HG03280 (cell line): ENCODE measurements at regions not wholly inside any gene's neighbourhood (a gene's known extent, or its start where the extent isn't known, plus 50 kb on each side); places are given as distances from the start of the nearest gene placed in this dataset.
"Not testable (repeated sequence)": the region's sequence is repeated elsewhere in the genome, so short reads cannot be mapped to it uniquely, and the experiment has no call there.

Experiments
- ATAC-seq: cut with Tn5 transposase; IDR thresholded peaks from one replicate; pipeline ENCODE4 v1.9.1; 2021; ENCODE audit warnings: mild to moderate bottlenecking, moderate library complexity; ENCODE audit not compliant: unreplicated experiment

GRCh38 chr6:74333406-74333805, 637.4 kb downstream of the CD109 start:
- no peak for ATAC-seq

DNA sequence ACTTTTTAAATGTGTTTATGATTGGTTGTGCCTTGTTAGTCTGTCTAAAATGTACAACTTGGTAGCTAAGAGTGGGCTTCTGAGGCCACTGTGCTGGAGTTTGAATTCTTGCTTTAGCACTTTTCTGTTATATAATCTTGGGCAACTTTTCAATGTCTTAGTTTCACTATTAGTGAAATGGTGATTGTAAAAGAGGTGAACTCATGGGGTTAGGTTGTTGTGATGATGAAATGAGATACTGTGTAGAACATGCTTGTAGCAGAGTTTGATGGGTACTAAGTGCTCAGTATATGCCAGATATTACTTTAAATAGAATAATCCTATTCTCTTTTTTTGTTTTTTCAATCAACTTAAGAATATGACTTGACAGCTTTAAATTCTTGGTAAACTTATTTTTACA, 624.7 kb downstream of the CD109 start:
- ATAC-seq, result no peak

GRCh38 chr6:74320074-74320473, 624.1 kb downstream of the CD109 start:
- no peak for ATAC-seq

DNA sequence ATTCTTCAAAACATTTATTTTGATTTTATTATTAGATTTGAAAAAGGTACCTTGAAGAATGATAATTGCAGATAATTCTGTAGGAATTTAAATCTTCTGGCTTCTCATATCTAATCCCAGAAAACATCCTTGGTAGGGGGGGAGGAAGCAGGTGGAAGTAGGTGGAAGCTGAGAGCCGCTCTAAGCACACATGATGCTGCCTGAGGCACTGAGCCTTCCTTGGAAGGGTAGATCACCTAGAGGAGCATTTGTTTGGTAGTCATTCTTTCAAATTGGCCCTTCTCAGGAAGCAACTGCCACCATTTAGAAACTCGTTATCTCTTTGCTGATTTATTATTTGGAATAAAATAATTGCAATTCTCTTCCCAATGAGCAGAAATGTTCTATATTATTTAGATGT, 623.3 kb downstream of the CD109 start:
- ATAC-seq, result no peak

- ATAC-seq, result no peak
Measured at GRCh38 chr6:74318738-74319137, 622.7 kb downstream of the CD109 start.

GRCh38 chr6:74312081-74312480, 616.1 kb downstream of the CD109 start:
- no peak for ATAC-seq

- no peak for ATAC-seq
Measured at GRCh38 chr6:74311431-74311830, 615.4 kb downstream of the CD109 start.

GRCh38 chr6:74289884-74290283, 593.9 kb downstream of the CD109 start:
- ATAC-seq, result no peak

DNA sequence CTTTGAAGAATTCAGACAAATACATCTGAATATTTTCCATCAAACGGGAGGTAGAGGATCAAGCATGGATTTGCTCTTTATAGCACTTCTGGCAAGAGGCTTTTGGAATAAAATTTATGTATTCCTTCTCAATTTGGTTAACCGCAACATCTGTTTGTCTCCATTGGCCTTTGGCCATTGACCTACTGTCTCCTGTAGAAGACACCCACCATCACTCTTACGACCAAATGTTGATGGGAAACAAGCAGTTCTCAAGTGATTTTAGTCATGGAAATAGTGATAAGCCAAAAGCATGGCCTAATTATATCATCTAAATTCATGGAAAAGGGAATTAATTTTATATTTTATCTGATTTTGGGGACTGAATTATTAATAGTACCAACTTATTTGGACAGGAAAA, 591.9 kb downstream of the CD109 start:
- no peak for ATAC-seq

DNA sequence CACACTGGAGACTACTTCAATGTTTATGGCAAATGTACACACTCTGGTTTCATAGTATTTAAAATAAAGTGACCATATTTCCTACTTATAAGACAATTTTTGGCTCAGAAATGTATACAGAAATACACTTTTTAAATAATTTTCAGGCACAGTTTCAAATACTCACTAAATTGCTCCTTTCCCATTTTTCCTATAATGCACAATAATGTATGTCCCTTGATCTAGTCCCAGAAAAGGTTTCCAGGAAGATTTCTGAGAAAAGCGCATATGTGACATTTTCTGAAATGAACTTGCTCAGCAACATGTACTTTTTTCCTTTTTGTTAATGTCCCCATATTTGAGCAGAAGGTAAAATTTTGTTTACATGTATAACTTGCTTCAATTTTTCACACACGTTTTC, 591.4 kb downstream of the CD109 start:
- ATAC-seq, result no peak

DNA sequence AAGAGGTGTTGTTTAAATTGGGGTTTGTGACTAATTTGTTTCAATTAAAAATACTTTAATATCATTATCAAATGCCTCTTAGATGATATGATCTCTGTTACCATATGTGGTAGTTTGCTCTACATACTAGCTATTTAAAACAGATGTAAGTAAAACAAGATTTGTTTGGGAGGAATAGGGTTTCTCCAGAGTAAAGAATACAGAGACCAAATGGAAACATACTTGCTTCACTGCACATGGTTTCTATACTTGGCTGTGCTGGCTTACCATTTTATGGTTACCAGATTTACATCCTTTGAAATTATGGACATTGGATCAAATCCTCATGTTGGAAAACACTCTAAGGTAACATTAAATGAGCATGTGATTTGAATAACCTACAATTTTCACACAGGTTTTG, 588.3 kb downstream of the CD109 start:
- no peak for ATAC-seq

- no peak for ATAC-seq
Measured at GRCh38 chr6:74283532-74283931, 587.5 kb downstream of the CD109 start.

DNA sequence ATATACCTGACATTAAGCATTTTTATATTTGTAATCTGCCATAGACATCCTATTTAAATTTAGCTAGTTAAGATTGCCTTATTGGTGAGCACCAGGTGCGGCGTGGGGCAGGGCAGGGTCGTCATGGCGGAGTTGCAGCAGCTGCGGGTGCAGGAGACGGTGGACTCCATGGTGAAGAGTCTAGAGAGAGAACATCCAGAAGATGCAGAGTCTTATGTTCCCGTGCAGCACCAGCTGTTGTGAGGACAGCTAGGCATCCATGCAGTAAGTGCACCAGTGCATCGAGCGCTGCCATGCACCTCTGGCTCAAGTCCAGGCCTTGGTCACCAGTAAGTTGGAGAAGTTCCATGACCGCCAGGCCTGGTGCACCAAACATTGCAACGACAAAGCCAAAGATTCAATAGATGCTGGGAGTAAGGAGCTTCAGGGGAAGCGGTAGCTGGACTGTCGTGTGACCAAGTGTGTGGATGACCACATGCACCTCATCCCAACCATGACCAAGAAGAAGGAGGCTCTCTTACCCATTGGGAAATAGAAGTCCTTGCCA, 586.2 kb downstream of the CD109 start:
- ATAC-seq, result no peak

- no peak for ATAC-seq
Measured at GRCh38 chr6:74280130-74280692, 584.2 kb downstream of the CD109 start.

DNA sequence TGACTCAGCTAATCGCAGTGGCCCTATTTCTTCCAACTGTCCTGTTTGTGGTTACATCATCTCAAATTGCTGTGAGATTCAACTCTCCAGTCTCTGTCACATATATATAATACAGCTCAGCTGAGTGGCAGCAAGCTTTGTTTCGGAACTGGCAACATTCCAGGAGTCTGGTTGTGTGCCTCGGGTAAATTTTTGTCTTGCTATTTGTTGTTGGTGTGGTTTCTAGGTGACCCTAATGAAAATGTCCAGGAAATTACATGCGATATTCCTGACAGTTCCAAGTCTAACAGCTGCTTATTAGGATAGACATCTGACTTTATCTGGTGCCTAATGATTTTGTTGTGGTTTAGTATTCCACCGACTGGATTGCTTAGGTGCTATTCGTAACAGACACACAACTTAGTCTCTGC, 581.8 kb downstream of the CD109 start:
- ATAC-seq, result no peak

DNA sequence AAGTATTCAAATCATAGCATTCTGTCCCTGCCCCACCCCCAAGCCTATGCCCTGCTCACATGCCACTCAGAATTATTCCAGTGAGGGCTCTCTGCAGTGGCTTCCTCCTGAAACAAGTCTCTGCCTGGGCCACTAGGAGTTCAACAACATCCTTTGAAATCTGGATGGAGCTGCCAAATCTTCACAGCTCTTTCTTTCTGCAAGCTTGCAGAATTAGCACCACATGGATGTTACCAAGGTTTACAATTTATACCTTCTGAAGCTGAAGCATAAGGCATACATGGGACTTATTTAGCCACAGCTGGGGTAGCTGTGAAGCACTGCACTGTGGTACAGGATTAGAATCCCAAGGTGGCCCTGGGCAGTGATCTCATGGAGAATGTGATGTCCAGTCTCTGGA, 577.5 kb downstream of the CD109 start:
- ATAC-seq, result no peak

- no peak for ATAC-seq
Measured at GRCh38 chr6:74269600-74269858, 573.5 kb downstream of the CD109 start.

DNA sequence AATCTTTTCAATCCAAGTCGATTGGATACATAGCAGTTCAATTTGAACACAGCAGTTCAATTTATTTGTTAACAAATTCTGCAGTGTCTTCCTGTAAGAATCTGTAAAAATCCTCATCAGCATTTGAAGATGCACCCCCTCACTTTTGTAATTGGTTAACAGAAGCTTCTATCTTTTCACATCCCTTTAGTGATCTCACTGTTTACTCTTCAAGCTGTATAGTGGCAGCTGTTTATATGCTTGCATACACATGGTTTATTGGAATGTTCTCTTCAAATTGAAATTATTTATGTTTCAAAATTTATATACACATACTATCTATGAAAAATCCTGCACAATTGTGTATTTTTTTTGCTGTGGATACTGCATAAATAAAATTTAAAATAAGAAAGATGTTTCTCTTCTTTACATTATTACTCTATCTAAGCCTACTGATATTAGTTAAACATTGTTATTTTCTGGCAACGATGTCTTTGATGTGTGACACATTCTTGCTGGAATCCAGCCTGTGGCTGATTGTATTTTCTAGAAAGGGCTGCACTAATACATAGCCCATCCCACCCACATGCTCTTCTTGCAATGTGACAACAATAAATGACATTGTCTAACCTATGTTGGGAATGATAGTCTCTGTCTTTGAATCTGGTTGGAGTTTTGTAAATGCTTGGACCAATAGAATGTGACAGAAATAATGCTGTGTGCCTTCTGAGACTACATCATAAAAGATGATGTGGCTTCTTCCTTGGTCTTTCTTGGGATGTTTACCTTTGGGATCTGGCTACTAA, 573.0 kb downstream of the CD109 start:
- ATAC-seq, result no peak

GRCh38 chr6:74259981-74260380, 564.0 kb downstream of the CD109 start:
- no peak for ATAC-seq

- no peak for ATAC-seq
Measured at GRCh38 chr6:74256781-74257180, 560.8 kb downstream of the CD109 start.

DNA sequence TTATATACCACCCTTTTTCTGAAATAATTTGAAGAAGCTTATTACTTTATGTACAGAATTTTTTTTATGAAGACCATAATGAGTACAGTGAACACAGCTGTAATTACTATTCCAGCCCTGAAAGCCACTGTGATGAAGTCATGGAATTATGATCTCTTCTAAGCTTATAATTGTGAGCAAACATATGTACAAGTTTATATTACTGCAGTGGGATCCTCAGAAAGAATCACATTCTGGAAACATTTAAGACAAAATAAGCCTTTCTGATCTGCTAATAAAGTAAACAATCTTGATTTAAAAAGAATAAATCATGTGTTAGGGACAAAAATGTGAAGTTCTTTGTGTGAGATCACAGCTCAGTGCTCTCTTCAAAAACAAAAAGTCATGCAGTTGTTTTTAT, 560.4 kb downstream of the CD109 start:
- no peak for ATAC-seq

DNA sequence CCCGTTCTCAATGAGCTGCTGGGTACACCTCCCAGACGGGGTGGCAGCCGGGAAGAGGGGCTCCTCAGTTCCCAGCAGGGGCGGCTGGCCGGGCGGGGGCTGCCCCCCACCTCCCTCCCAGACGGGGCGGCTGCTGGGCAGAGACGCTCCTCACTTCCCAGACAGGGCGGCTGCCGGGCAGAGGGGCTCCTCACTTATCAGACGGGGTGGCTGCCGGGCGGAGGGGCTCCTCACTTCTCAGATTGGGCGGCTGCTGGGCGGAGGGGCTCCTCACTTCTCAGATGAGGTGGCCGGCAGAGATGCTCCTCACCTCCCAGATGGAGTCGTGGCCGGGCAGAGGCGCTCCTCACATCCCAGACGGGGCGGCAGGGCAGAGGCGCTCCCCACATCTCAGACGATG, 559.0 kb downstream of the CD109 start:
- not testable (repeated sequence) for ATAC-seq

- not testable (repeated sequence) for ATAC-seq
Measured at GRCh38 chr6:74254147-74254546, 558.1 kb downstream of the CD109 start.
